NCI-H526 (cell line): ENCODE measurements at regions not wholly inside any gene's neighbourhood (a gene's known extent, or its start where the extent isn't known, plus 50 kb on each side); places are given as distances from the start of the nearest gene placed in this dataset.

ENCODE experiments used
- DNase-seq, 2 experiments: peaks; one replicate each; lab custom pipeline; 2025; lab: John Stamatoyannopoulos, UW

- DNase-seq, result no peak
Measured at GRCh38 chr1:104825401-104825800, 1075.7 kb downstream of the AMY1C start.

GRCh38 chr1:104830534-104830933, 1080.8 kb downstream of the AMY1C start:
- DNase-seq, result no peak

DNA sequence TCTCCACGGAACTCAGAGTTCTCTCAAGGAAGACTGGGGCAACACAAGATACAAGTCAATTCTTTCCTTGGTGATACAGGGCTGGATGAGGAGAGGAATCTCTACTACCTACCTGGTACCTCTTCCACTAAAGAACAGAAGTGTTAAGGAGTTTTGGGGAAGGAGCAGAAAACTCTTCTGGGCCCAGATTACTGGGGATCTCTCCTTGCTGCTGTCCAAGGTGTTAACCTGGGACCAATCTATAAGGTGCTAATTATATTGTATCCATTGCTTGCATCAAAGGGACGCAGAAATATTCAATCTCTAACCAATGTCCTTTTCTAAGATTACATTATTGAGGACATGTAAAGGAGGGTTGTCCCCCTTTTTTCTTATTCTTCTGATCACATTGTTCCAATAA, 1102.5 kb downstream of the AMY1C start:
- no peak for DNase-seq

- DNase-seq, result no peak
Measured at GRCh38 chr1:104853276-104853675, 1103.6 kb downstream of the AMY1C start.

DNA sequence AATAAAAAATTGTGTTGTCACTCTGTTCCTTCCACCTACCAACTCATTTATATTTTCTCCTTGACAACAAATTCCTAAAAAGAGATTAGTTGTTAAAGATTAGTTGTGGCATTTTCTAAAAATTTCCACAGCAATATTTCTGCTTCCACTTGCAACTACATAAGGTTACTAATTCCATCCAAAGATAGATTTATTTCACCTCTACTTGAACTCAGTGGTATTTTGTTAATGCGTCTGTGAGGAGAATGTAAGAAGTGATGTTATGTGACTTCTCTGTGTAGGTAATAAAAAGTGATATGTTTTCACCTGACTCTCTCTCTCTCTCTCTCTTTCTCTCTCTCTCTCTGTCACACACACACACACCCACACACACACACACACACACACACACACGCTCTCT, 1104.8 kb downstream of the AMY1C start:
- DNase-seq, result no peak

GRCh38 chr1:104855550-104855949, 1105.9 kb downstream of the AMY1C start:
- no peak for DNase-seq

- DNase-seq, result no peak
Measured at GRCh38 chr1:104856091-104856490, 1106.4 kb downstream of the AMY1C start.

- no peak for DNase-seq
Measured at GRCh38 chr1:104856518-104856917, 1106.8 kb downstream of the AMY1C start.

GRCh38 chr1:104868794-104869193, 1119.1 kb downstream of the AMY1C start:
- no peak for DNase-seq

GRCh38 chr1:104874044-104874443, 1124.3 kb downstream of the AMY1C start:
- no peak for DNase-seq

GRCh38 chr1:104878203-104878909, 1128.7 kb downstream of the AMY1C start:
- DNase-seq, result peak in 1 of 2 experiments; percentile 39

DNA sequence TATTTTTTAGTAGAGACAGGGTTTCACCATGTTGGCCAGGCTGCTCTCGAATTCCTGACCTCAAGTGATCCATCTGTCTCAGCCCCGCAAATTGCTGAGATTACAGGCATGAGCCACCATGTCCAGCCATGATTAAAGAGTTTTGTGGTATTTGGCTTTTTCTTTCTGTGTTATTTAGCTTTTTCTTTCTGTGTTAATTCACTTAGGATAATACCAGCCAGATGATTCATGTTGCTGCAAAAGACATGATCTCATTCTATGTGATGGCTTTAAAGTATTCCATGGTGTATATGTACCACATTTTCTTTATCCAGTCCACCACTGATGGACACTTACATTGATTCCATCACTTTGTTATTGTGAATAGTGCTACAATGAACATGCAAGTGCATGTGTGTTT, 1135.2 kb downstream of the AMY1C start:
- no peak for DNase-seq

DNA sequence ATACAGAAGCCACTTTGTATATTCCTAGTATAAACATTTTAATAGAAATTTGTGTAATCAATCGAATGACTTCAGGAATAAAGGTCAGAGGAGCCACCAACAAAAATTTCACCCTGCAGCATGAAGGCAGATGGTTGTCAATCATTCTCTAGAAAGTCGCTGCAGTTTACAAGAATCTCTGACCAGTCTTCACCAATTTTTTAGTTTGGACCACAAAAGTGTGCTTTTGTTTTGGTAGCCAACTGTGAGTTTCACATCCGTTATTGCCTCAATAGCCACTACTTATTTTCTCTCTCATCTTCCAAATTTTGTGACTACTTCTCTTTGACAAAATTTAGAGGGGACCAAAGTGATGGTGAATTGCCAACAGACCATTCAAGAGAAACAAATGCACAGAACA, 1155.6 kb downstream of the AMY1C start:
- no peak for DNase-seq

DNA sequence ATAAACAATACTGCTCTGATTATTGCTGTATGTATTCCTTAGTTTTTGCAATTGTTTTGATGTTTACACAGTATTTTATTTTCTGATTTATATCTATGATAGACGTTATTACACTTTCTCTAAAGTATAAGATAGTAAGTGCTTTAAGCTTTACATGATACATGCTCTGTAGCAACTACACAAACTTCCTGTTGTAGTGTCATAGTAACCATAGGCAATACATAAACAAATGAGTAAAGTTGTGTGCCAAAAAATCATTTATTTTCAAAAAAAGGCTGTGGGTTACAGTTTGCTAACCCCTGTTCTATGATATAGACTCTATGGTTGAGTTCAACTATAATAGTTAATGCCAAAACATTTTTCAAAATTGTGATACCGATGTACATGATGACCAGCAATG, 1156.4 kb downstream of the AMY1C start:
- DNase-seq, result no peak

DNA sequence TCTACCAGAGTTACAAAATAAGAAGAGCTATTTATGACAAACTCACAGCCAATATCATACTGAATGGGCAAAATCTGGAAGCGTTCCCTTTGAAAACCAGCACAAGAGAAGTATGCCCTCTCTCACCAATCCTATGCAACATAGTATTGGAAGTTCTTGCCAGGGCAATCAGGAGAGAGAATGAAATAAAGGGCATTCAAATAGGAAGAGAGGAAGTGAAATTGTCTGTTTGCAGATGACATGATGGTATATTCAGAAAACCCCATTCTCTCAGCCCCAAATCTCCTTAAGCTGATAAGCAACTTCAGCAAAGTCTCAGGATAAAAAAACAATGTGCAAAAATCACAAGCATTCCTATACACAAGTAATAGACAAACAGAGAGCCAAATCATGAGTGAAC, 1169.5 kb downstream of the AMY1C start:
- DNase-seq, result no peak

DNA sequence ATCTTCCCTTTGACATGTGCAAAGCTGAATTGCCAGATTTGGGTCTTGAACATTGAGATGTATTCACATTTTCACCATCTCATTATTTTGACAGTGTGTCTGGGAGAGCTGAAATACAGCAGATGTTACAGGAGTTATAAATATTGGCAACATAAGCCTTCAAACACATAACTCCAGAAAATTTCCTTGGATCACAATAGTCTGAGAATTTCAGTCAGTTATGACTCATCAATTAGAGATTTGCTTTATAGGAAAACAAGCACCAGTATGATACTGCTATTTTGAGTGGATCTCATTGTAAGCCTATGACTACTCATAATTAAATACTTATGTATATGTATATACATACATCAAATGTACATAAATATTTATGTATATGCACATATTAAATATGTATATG, 1171.8 kb downstream of the AMY1C start:
- no peak for DNase-seq

DNA sequence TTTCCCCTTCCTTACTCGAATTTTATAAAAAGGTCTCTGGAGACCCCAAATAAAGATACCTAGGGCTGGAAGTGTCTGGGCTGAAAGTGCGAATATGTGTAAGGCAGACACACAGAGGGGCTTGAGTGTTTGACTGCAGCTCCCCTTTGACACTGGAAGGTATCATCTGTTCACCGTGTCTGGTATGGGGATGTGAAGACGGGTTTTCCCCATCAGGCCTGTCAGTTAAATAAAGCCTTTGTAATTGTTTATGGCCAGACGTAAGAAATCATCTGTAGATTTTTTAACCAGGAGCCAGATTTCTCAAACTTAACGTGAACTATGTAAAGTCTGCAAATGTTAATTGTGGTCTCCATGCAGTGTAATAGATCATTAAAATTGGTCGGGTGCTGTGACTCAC, 1173.4 kb downstream of the AMY1C start:
- no peak for DNase-seq

GRCh38 chr1:104929280-104929679, 1179.6 kb downstream of the AMY1C start:
- no peak for DNase-seq

- no peak for DNase-seq
Measured at GRCh38 chr1:104932030-104932915, 1182.6 kb downstream of the AMY1C start.

DNA sequence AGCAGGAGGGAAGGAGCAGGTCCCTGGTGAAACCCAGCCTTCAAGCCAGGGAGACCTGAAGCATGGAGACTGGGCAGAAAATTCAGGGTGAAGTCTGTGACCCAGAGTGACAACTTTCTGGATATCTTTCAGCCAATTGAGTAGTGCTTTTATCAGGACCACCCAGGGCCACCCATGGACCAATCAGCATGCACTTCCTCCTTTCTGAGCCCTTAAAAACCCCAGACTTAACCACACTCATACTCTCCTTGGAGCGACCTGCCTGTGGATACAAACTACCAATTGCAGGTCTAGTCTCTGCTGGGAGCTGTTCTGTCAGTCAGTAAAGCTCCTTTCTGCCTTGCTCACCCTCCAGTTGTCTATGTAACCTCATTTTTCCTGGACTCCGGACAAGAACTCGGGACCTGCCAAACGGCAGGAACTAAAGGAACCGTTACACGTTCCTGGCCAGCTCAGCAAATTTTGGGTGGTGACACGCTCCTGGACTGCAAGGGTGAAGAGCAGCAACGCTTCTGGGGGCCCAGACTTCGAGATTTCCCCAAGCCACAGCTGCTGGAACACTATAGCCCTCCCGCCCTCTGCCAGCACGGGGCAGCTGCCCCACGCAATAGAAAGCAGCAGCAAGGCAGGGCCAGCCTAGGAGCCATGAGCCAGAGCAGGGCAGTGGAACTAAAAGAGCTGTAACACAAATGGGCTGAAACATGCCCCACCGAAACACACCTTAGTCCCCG, 1183.4 kb downstream of the AMY1C start:
- peak in 1 of 2 experiments; percentile 10 for DNase-seq

GRCh38 chr1:104933846-104934245, 1184.1 kb downstream of the AMY1C start:
- DNase-seq, result peak in 1 of 2 experiments; percentile 44

- no peak for DNase-seq
Measured at GRCh38 chr1:104945406-104945805, 1195.7 kb downstream of the AMY1C start.
